NCI-H748 (cell line): ENCODE measurements at regions not wholly inside any gene's neighbourhood (a gene's known extent, or its start where the extent isn't known, plus 50 kb on each side); places are given as distances from the start of the nearest gene placed in this dataset.
A peak's percentile ranks its signal among the peaks of the same experiment; 100 is the strongest.

Experiments
- DNase-seq: peaks from one replicate; lab custom pipeline; 2025; ENCODE audit not compliant: unreplicated experiment; lab: John Stamatoyannopoulos, UW

DNA sequence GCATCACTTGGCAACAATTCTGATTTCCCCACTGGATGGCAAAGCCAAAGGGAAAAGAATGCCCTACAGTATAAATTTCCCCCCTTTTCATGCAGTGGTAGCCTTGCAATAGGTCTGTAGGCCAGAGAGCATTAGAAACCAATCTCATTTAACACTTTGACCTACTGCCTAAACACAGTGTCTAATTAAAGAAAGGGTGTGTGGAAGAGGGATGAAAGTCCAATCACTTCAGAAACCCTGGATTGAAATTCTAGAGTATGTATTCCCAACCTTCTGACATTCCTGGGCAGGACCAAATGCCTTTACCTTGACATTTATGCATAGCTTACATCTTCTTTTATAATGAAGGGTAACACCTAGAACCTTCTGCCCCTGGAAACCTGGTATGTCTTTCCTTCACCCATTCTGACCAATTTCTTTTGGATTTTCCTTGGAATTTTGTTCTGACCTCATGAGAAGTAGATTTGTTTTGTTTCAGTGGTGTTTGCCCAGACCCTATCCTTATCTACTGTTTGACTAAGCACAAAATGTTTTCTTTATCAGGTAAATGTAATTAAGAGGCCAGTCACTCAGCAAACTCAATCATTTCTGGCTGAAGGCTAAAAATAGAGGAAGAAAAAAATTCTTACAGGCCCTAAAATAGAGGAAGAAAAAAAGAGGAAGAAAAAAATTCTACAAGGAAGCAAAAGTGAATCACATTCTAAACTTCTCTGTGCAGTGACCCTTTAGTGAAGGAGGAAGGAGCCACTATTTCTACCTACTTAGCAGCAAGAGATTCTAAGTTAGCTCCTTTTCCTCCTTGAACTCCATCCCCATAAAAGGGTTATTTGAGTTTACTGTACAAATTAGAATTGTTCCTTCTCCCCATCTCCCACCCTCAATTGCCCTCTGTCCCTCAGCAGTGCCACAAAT is 129.5 kb upstream of the DSCAM start:
- DNase-seq: no peak

DNA sequence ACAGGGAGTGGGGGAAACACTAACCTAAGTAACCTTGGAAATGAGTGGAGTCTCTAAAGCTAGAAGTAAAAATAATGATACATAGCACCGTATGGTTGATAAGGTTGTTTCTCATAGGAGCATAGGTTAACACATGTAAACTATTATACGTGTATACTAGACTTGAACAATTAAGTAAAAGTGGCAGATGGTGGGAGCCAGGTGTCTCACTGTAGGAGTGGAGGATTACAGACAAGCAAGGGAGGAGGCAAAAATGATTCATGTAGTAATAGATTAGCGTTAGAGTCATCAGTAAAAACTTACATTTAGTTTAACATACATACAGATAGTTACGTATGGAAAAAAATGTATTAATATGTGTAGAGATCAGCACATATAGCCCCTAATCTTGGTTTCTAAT is 138.4 kb upstream of the DSCAM start:
- peak; percentile 8 for DNase-seq

DNA sequence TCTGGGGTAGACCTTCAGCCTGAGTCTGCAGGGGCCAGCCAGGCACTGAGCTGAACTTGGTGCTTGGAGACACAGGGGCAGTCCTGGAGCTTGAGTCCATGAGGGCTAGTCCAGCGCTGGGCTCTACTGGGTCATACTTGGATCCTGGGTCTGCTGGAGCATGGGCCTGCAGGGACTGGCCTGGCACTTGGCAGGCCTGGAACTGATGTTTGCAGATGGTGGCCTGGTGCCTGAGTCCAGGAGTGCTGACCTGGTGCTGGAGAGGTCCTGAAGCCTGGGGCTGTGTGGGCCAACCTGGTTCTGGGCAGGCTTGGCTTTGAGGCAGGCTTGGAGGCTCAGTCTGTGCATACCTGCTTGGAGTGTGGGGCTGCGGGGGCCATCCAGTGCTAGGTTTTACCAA is 143.4 kb upstream of the DSCAM start:
- no peak for DNase-seq

DNA sequence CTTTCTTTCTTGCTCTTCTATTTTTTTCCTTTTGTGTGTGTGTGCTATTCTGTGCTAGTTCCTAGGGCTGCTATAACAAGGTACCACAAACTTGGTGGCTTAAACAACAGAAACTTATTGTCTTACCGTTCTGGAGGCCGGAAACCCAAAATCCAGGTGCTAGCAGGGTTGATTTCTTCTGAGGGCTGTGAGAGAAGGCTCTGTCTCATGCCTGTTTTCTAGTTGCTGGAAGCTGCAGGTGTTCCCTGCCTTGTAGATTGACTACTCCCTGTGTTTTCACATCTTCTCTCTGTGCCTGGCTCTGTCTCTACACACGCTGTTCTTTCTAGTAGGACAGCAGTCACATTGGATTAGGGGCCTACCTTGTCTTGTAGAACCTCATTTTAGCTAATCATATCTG is 150.9 kb upstream of the DSCAM start:
- no peak for DNase-seq

DNA sequence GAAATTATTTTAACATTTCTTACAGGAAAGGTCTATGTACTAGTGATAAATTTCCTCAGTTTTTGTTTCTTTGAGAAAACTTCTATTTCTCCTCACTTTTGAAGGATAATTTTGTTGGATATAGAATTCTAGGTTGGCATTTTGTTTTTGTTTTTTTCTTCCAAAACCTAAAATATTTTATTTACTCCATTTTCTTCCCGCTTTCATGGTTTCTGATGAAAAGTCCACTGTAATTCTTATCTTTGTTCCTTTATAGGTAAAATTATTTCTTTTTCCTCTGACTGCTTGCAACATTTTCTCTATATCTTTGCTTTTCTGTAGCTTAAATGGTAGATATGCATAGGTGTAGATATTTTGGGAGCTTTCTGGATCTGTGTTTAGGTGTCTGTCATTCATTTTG is 153.9 kb upstream of the DSCAM start:
- DNase-seq: no peak

DNA sequence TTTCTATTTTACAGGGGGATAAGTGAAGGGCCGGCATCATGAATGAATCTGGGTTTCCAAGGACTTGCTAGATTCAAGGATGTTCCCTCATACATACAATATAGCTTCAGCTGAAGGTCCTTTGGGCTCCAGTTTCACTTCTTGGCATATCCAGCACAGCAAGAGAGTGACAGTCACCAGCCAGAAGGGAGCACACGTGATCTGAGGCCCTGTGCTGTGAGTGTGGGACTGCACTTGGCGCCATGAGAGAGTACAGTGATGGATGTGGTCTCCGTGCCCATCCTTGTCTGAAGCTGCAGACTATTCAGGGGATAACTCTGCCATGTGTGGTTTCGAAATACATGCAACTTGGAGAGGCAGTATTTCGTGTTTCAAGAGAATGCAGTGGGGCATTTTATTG is 159.7 kb upstream of the DSCAM start:
- DNase-seq: no peak

DNA sequence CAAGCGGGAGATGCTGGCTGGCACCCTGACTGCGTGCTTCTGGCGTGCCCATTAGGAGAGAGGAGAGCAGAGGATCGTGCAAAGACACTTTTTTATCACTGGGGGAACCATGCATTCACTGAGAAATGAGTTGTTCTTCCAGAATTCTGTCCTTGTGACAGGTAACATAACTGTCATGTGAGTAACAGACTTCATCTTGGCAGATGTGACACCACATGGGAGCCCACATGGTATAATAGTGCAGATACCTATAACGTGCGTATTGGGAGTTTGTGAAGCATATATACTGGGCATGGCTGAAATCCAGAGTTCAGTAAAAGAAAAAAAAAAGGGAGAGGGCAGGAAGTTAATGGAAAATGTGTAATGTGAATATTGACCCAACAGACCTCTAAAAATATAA is 159.6 kb upstream of the BACE2 start:
- DNase-seq: no peak

DNA sequence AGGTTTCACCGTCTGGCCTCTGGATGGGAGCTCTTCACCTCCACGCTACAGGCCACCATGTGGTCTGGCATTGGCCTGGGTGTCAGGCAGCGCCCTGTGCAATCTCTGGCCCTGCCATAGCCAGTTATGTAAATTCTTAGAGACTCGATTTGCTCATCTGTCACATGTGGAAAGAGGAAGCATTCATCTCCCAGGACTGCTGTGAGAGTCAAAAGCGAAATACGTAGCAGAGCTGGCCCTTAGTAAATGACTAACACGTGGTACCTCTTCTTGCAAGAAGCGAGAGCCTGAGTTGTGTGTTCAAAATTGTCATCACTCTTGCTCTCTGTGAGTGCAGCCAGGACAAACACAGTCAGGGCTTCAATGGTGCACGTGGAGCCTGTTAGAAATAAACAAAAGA is 159.0 kb upstream of the BACE2 start:
- DNase-seq: no peak

DNA sequence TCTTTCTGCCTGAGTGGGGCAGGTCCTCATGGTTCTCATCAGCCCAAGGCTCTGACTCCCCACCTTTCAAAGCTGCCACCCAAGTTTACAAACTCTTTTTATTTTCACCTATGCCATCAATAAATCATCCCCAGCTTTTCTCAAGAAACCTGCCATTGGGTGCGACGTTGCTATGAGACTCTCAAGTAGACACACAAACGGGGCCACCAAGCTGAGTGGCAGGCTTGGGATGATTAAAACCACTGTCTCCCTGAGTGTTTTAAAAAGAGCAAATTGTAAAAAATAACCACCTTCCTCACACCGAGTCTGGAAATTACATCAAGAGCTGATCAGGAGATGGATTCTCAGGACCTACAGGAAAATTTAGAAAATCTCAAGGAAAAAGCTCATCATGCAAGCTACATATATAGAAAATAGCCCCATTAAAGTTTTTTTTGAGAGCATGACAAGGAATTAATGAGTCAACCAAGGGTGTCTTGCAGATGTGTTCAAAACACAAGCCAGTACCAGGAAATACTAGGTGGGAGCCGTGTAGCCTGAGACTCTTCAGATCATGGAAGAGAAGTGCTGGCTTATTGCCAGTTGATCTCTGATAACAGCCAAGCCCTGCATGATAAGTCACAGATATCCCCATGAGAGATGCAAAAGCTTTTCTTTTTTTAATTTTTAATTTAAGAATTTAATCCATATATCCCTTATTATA is 158.4 kb upstream of the BACE2 start:
- peak; percentile 74 for DNase-seq

DNA sequence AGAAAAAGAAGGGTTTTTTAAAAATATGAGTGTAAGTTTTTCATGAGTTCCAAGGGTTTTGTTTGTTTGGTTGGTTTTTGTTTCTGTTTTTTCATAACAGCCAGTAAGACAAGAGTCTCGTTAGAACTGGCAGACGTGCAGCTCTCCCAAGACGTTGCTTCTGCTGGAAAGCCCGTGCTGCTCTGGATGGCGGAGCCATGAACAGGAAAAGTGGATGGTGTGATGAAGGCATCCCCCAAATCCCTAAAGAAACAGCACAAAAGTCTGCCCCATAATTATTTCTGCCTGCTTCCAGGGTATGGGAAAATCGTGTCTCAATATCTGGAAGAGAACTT is 157.9 kb upstream of the BACE2 start:
- DNase-seq: peak; percentile 44

DNA sequence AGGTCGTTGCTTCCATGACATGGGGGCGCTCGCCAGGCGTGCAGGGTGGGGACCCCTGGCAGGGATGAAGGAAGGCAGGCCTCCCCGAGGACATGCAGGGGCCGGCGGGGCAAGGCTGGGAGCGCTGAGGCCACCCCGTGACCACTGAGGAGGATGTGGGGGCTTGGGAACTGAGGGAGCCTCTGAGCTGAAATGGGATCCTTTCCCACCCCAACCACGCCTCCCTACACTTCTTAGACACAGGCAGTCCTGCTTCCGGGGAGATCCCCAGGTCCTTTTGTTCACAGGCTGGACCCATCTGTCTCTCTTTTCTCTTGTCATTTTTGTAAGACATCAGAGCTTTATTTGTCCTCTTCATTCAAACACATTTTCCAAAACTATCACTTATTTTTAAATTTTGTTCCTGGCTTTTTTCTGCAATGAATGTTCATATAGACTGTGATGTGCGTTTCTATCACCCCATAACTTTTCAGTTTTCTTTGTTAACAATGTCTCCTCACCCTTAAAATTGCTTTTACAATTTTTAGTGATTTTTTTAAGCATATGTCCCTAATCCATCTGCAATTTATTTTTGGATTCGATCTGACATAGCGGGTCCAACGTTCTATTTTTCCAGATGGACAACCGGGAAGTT is 156.7 kb upstream of the BACE2 start:
- DNase-seq: no peak

DNA sequence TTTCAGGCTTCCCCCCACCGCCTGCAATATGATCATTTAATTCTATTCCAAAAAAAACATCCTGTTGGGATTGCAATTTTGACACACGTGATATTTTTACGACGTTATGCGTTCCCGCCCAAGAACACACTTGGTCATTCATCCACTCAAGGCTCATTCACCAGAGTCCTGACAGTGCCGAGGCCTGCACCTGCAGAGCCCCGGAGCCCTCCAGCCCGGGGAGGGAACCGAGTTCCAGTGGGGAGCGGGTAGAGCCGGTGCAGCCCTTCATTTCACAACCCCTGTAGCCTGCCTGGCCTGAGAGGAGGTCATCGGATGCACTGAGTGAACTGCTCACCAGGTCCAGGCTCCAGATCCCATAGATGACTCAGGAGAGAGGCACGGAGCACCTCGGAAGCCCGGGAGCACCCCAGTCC is 156.0 kb upstream of the BACE2 start:
- peak; percentile 24 for DNase-seq

DNA sequence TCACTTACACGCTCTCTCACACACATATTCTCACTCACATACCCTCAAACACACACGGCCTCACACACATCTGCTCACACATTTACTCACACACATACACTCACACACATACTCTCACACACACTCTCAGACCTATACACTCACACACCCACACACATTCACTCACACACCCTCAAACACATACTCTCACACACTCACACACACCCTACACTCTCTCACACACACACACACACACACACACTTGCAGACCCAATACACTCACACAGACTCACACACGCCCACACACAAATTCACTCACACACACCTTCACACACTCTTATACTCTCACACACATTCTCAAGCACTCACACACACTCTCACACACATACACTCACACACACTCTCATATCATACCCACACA is 155.5 kb upstream of the BACE2 start:
- no peak for DNase-seq

DNA sequence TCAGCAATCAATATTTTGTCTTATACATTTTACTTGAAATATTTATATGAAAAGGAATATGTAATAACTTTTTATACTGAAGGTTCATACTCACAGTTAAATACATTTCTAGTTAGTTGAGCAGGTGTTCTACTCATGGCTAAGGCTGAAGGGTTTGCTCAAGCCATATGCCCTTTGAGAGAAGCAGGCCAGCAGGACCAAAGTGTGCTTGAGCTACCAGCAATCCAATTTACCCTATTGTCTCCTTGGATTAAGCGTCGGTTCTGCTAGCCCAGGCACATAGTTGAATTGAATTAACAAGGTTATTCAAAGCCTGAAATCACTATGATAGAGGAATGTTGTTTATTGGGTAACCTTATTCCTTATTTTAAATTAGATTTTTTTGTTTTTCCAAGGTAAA is 151.5 kb upstream of the BACE2 start:
- no peak for DNase-seq

DNA sequence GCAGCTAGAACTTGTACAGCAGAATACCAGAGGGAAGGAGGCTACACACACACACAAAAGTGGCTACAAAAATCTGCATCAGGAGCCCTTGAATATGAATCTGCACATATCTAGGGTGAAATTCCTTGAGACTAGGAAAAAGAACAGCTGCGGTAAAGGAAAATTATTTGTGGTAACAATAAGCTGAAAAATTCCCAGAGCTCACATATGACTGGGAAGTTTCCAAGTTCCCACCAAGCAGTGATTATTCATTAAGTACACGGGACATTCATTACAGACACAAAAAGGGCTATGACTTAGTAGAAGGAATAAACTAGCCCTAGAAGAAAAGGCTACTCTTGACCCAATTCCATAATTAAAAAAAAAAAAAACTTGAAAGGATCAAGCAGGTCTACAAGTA is 149.5 kb upstream of the BACE2 start:
- DNase-seq: no peak

DNA sequence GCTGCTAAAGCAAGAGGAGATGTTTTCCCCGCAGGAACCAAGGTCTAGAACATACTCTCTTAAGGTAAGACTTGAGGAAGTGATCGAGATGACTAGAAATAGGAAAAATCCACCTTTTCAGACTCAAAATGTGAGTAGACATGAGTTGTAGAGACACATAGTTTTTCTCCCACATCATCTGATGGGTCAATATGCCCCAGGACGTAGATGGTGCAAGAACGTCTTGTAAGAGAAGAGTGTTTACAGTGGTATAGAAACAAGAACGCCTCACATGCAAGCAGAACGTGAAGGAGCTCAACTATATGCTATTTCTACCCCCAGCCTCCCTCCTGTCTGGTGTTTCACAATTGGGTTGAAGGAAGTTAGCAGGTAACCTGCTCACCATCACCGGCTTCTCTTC is 144.0 kb upstream of the BACE2 start:
- DNase-seq: no peak

DNA sequence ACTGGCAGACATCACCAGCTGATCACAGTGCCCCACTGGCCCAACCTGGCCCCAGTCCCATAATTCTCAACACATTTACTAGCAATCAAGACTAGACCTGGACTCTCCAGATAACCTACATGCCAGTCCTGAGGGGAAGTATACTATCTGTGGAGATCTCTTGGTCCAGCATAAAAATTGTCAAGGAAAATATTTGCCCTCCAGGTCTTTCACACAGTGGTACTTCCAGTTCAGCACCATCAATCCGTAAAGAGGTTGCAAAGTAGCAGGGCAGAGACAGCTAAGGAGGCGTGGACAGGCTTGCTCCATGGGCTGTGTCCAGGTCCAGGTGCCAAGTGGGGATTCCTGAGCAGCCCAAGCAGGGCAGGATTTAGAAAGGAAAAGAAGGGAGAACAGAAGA is 143.6 kb upstream of the BACE2 start:
- no peak for DNase-seq

DNA sequence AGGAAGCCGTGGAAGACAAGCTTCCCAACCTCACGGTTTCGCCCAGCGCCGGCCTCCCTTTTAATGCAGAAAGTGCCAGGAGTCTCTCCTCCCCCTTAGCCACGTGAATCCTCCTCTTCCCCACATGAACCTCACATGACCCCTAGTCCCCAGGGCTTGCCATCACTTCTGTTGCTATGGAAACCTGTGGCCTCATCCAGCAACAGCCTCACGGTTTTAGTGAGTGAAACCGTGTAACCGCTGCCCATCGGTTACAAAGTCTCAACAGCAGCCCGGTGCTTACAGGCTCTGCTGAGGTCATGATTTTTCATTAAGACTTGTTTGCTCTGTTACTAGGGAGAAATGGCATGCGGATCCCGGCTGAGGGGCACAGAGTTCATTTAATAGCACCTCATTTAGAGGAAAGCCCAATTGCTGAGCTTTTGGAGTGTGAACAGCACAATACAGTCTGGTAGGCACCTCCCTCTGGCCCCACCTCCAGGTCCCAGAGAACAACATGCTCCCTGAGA is 143.2 kb upstream of the BACE2 start:
- DNase-seq: peak; percentile 85

DNA sequence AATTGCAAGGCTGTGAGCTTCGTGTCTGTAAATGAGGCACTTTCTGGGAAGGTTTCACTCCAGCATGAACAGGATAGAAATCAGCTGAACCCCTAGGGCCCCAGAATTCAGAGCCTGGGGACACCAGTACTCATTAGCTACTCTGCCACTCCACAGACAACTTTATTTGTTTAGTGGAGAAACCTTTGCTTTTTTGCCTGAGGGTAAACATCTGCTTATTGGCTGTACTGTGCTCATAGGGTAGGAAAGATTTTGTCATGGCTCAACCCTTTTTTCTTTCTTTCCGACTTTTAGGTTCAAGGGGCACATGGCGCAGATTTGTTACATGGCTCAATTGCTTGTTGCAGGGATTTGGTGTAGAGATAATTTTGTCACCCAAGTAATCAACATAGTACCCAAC is 138.4 kb upstream of the BACE2 start:
- DNase-seq: peak; percentile 57

DNA sequence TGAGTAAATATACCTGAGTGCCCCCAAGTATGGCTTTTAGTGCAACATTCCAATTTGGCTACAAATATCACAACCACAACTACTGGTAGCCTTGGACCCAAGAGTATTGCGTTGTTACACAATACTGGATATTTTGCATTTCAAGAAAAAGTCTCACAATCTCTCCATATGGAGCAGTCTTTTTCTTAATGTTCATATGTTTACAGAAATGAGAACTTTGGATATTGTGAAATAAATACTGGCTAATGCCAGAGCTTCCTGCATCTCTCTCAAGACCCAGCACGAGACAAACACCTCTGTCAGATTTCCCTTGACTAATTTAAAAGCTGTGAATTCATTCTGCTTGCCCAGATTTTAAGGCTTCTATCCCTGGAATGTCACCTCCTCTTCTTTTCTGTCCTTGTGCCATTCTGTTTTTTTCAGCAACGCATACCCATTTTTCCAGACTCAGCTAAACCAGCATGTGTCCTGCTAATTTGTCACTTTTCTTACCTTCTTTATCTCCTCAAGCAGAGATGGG is 136.2 kb upstream of the BACE2 start:
- DNase-seq: no peak

DNA sequence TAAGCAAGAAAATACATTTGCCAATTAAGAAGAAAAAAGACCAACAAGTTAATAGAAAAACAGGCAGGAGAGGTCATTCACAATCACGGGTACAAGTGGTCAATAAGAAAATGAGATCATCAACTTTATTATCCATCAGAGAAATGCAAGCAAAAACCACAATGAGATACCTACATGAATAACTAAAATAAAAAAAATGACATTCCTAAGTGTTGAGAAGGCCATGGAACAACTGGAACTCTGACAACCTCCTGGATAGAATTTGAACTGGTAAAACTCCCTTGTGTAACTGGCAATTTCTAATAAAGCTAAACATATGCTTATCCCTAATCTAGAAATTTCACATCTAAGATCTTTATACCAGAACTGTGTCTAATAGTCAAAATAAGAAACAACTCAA is 135.4 kb upstream of the BACE2 start:
- no peak for DNase-seq

DNA sequence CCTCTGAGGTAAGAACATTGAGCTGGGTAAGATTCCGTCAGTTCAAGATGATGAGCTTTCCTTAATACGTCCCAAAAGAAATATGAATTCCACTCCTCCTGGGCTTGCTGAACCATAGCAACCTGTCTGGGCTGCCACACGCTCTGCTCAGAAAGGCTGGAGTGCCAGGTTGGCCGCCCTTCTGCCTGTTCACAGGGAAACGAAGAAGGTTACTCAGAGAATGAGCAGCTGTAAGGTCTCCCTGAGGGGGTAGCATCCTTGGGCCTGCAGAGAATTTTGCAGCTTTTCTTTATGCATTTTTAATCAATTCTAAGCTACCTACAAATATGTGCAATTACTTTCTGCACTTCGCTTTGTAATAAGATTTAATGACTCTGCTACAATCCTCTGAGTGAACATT is 130.7 kb upstream of the BACE2 start:
- DNase-seq: no peak
